Esophagus squamous epithelium (tissue), 5 donors: ENCODE measurements at regions not wholly inside any gene's neighbourhood (a gene's known extent, or its start where the extent isn't known, plus 50 kb on each side); places are given as distances from the start of the nearest gene placed in this dataset.

Source experiments
- DNase-seq: peaks from one replicate; lab custom pipeline; 2025; lab: John Stamatoyannopoulos, UW
- H3K27ac ChIP-seq, 4 donors: fragments of 200-600 bp; sonication (generic); one replicate each; pipeline ENCODE4 v1.5.1; 2016 to 2019; ENCODE audit warnings: mild to moderate bottlenecking in 1 of 4
- H3K27me3 ChIP-seq, 4 donors: fragments of 200-600 bp; sonication (generic); 1 replicate in 3 of 4; 2 replicates in 1 of 4; pipeline versions ENCODE4 v1.5.1 to v1.6.0; 2017 to 2021; ENCODE audit warnings: antibody characterized with exemption in 1 of 4
- H3K36me3 ChIP-seq, 3 donors: fragments of 200-600 bp; sonication (generic); one replicate each; pipeline ENCODE4 v1.5.1; 2016 to 2019
- H3K4me1 ChIP-seq, 3 donors: fragments of 200-600 bp; sonication (generic); one replicate each; pipeline ENCODE4 v1.5.1; 2017 to 2019
- H3K4me3 ChIP-seq, 4 donors: fragments of 200-600 bp; sonication (generic); 1 replicate in 3 of 4; 2 replicates in 1 of 4; pipeline ENCODE4 v1.5.1; 2016 to 2019; ENCODE audit warnings: mild to moderate bottlenecking in 2 of 4, moderate library complexity in 1 of 4
- H3K9me3 ChIP-seq, 3 donors: fragments of 200-600 bp; sonication (generic); one replicate each; pipeline ENCODE4 v1.5.1; 2016 to 2019
- CTCF ChIP-seq, 6 experiments: fragments of 450-650 bp in 4 of 6; fragments of 200-600 bp in 2 of 6; sonication (generic) in 2 of 6; IDR thresholded peaks; one replicate each; pipeline ENCODE4 v1.5.1; 2016 to 2019; ENCODE audit warnings: antibody characterized with exemption in 6 of 6, mild to moderate bottlenecking in 4 of 6, moderate library complexity in 4 of 6
- POLR2A ChIP-seq, 4 donors: fragments of 450-650 bp; IDR thresholded peaks; one replicate each; pipeline ENCODE4 v1.6.1; 2017; ENCODE audit warnings: antibody characterized with exemption in 4 of 4, mild to moderate bottlenecking in 4 of 4, moderate library complexity in 3 of 4
- WGBS, 2 donors: methylation state at CpG; one replicate each; pipeline ENCODE4 v1.1.5; 2018; 5-methylcytosine and 5-hydroxymethylcytosine counted together
- intact Hi-C: fragments of 100-400 bp; cut with DNase I; formaldehyde crosslinking; loops from one replicate; pipeline ENCODE4 v1.15.0; 2022
- donor health status: DM: yes; HTN: yes; CAD: no.

GRCh38 chr7:152537639-152538038, 101.8 kb upstream of the KMT2C start:
- DNase-seq: no peak
- Histone ChIP-seq H3K9me3 (no peaks in the 10 kb centered on the region), H3K27me3 (no peaks in the 10 kb centered on the region), H3K4me1 (no peaks in the 10 kb centered on the region), H3K27ac (no peak overlapping the region), H3K4me3 (no peak overlapping the region), H3K36me3 (no peaks in the 10 kb centered on the region)
- intact Hi-C loops: no loop called here
- TF ChIP-seq POLR2A (IDR thresholded peaks at IDR 0.05): no peak
- TF ChIP-seq CTCF (IDR thresholded peaks at IDR 0.05): no peak
- WGBS, 2 donors: 53 to 65% methylated on average over 4 of the region's 4 CpGs

GRCh38 chr7:152528612-152529011, 92.8 kb upstream of the KMT2C start:
- no peak for DNase-seq
- Histone ChIP-seq H3K27me3 (no peaks in the 10 kb centered on the region), H3K4me1 (peaks cover 0 to 11% (median 0%) of the 10 kb centered on the region in 3 donors), H3K9me3 (no peaks in the 10 kb centered on the region), H3K27ac (no peak overlapping the region), H3K36me3 (no peaks in the 10 kb centered on the region), H3K4me3 (no peak overlapping the region)
- no peak for TF ChIP-seq CTCF (IDR thresholded peaks at IDR 0.05)
- TF ChIP-seq POLR2A (IDR thresholded peaks at IDR 0.05): no peak
- intact Hi-C loops: no loop called here
- 57 to 71% methylated on average over 6 of the region's 6 CpGs for WGBS, 2 donors

- no peak for DNase-seq
- H3K27me3 ChIP-seq: no peaks in the 10 kb centered on the region
- intact Hi-C loops: no loop called here
- TF ChIP-seq POLR2A (IDR thresholded peaks at IDR 0.05) (no peak), CTCF (IDR thresholded peaks at IDR 0.05) (no peak)
- no peak overlapping the region for H3K4me3 ChIP-seq
- H3K27ac ChIP-seq: no peak overlapping the region
- no peaks in the 10 kb centered on the region for H3K9me3 ChIP-seq
- 20 to 24% methylated on average over 7 of the region's 7 CpGs for WGBS, 2 donors
- no peaks in the 10 kb centered on the region for H3K36me3 ChIP-seq
- H3K4me1 ChIP-seq: peaks cover 3 to 16% (median 4%) of the 10 kb centered on the region in 3 donors
Observed at GRCh38 chr7:152527610-152528032, 91.8 kb upstream of the KMT2C start.

GRCh38 chr7:152523916-152524315, 88.1 kb upstream of the KMT2C start:
- H3K9me3 ChIP-seq: peaks cover 0 to 10% (median 7%) of the 10 kb centered on the region in 3 donors
- TF ChIP-seq CTCF (IDR thresholded peaks at IDR 0.05) (no peak), POLR2A (IDR thresholded peaks at IDR 0.05) (no peak)
- intact Hi-C loops: no loop called here
- peaks cover 11 to 34% (median 13%) of the 10 kb centered on the region in 3 donors for H3K4me1 ChIP-seq
- H3K4me3 ChIP-seq: no peak overlapping the region
- DNase-seq: no peak
- WGBS, 2 donors: 75 to 76% methylated on average over 12 to 14 of the region's 14 CpGs
- H3K27me3 ChIP-seq: no peaks in the 10 kb centered on the region
- H3K36me3 ChIP-seq: no peaks in the 10 kb centered on the region
- no peak overlapping the region for H3K27ac ChIP-seq

GRCh38 chr7:152522571-152523067, 86.8 kb upstream of the KMT2C start:
- Histone ChIP-seq H3K27ac (no peak overlapping the region), H3K4me3 (peak overlapping the region in 2 of 4 donors; percentile 20 to 40), H3K4me1 (peaks cover 11 to 28% (median 13%) of the 10 kb centered on the region in 3 donors), H3K9me3 (peaks cover 0 to 12% (median 7%) of the 10 kb centered on the region in 3 donors), H3K36me3 (no peaks in the 10 kb centered on the region), H3K27me3 (no peaks in the 10 kb centered on the region)
- intact Hi-C loops: no loop called here
- DNase-seq: no peak
- WGBS, 2 donors: 2 to 3% methylated on average over 7 of the region's 10 CpGs
- TF ChIP-seq POLR2A (IDR thresholded peaks at IDR 0.05) (no peak), CTCF (IDR thresholded peaks at IDR 0.05) (no peak)
